ENCODE measurements at regions not wholly inside any gene's neighbourhood (a gene's known extent, or its start where the extent isn't known, plus 50 kb on each side); places are given as distances from the start of the nearest gene placed in this dataset.

GRCh38 chr15:39184701-39185390 is 396.0 kb upstream of the THBS1 start:
- intact Hi-C loops (cut with micrococcal nuclease; ENCODE audit: unreplicated experiment), result no loop called here
- H3K79me2 ChIP-seq (ENCODE audit: insufficient read depth, low read length), result no peaks in the 10 kb centered on the region
- no peak for DNase-seq (ENCODE audit: low spot score)
- TF ChIP-seq NONO (IDR thresholded peaks at IDR 0.05), result no peak
- TF ChIP-seq NONO (CRISPR knock-in tag; conservative IDR thresholded peaks at IDR 0.05), result no peak
- no peak for TF ChIP-seq SIX4 (CRISPR knock-in tag; IDR thresholded peaks at IDR 0.05)
- TF ChIP-seq POGZ (CRISPR knock-in tag; IDR thresholded peaks at IDR 0.05), result no peak
- no peak for TF ChIP-seq TFAP4 (IDR thresholded peaks at IDR 0.05; ENCODE audit: borderline replicate concordance, low read depth)
- no peak for TF ChIP-seq CENPT (CRISPR knock-in tag; IDR thresholded peaks at IDR 0.05; ENCODE audit: low read depth)
- TF ChIP-seq ZNF776 (CRISPR knock-in tag; IDR thresholded peaks at IDR 0.05), result no peak
- no peak for TF ChIP-seq HBP1 (CRISPR knock-in tag; IDR thresholded peaks at IDR 0.05; ENCODE audit: low read depth)
- TF ChIP-seq FOXK1 (CRISPR knock-in tag; IDR thresholded peaks at IDR 0.05; ENCODE audit: borderline replicate concordance, low read depth), result no peak
- no peak for TF ChIP-seq MYPOP (CRISPR knock-in tag; IDR thresholded peaks at IDR 0.05)
- TF ChIP-seq SUZ12 (IDR thresholded peaks at IDR 0.05; ENCODE audit: low read depth, low read length), result no peak
- TF ChIP-seq NR3C1 (CRISPR knock-in tag; IDR thresholded peaks at IDR 0.05), result no peak
- no peak for TF ChIP-seq KLF13 (CRISPR knock-in tag; IDR thresholded peaks at IDR 0.05)
- H3K27me3 ChIP-seq (ENCODE audit: control insufficient read depth in 1 of 2, insufficient read depth in 2 of 2, low read length in 2 of 2), result no peaks in the 10 kb centered on the region
- no peak overlapping the region for H3K4me3 ChIP-seq (replicated peaks in 1 of 3; ENCODE audit: insufficient read depth in 1 of 3, low read depth in 2 of 3, low read length in 3 of 3)
- no peak for FAIRE-seq
- H2AFZ ChIP-seq (ENCODE audit: low read length), result no peak overlapping the region
- peaks cover 28% of the 10 kb centered on the region for H3K4me1 ChIP-seq (ENCODE audit: insufficient read depth, low read length)
- BruUV-seq (replicated peaks), result no TSS peak
- H4K20me1 ChIP-seq (ENCODE audit: insufficient read depth, low read length), result no peaks in the 10 kb centered on the region
- no peak for ATAC-seq
- 88% methylated on average over 3 of the region's 4 CpGs for WGBS (ENCODE audit: low lambda C conversion rate)
- in situ Hi-C loops (cut with HindIII; ENCODE audit: extremely low pct_ligation_motif_present, low pct_unique_long_range_greater_than_20kb), result no loop called here
- no peak overlapping the region for H3K27ac ChIP-seq (ENCODE audit: extremely low read length, insufficient read depth, low read length)
- ChIA-PET POLR2A (no interaction called here), CTCF (ENCODE audit: low intra/inter-chr PET ratio, low total read pairs) (no interaction called here)
- H3K36me3 ChIP-seq (replicated peaks in 1 of 2; ENCODE audit: control insufficient read depth in 1 of 2, insufficient read depth in 2 of 2, low read length in 2 of 2), result no peaks in the 10 kb centered on the region
- no peaks in the 10 kb centered on the region for H3K9me3 ChIP-seq (ENCODE audit: low read length)
- H3K4me2 ChIP-seq (ENCODE audit: low read depth, low read length), result no peak overlapping the region
- no peak overlapping the region for H3K9ac ChIP-seq (ENCODE audit: insufficient read depth, low read depth, low read length)
